WERI-Rb-1 (cell line): ENCODE measurements at regions not wholly inside any gene's neighbourhood (a gene's known extent, or its start where the extent isn't known, plus 50 kb on each side); places are given as distances from the start of the nearest gene placed in this dataset.

ENCODE experiments used
- DNase-seq: peaks from one replicate; pipeline ENCODE4 v3.0.0-alpha.2; 2020
- H3K27ac ChIP-seq: fragments of 250-450 bp; sonication (Bioruptor Pico); 2 replicates; pipeline ENCODE4 v1.5.1; 2020; ENCODE audit warnings: mild to moderate bottlenecking, moderate library complexity
- H3K27me3 ChIP-seq: fragments of 250-450 bp; sonication (Bioruptor Pico); 2 replicates; pipeline ENCODE4 v1.5.1; 2021; ENCODE audit warnings: mild to moderate bottlenecking, low read depth, moderate library complexity; ENCODE audit not compliant: insufficient read depth, severe bottlenecking
- H3K36me3 ChIP-seq: fragments of 250-450 bp; sonication (Bioruptor Pico); 2 replicates; pipeline ENCODE4 v1.5.1; 2020; ENCODE audit warnings: mild to moderate bottlenecking, moderate library complexity
- H3K4me3 ChIP-seq: 2 replicates; pipeline ENCODE4 v1.5.1; 2011; ENCODE audit warnings: low read depth, mild to moderate bottlenecking, control low read depth, low read length
- H3K9me3 ChIP-seq: fragments of 250-450 bp; sonication (Bioruptor Pico); 2 replicates; pipeline ENCODE4 v1.5.1; 2021; ENCODE audit warnings: mild to moderate bottlenecking, moderate library complexity; ENCODE audit not compliant: severe bottlenecking
- CTCF ChIP-seq: IDR thresholded peaks from 2 replicates; pipeline ENCODE4 v1.5.1; 2011; ENCODE audit warnings: low read depth, mild to moderate bottlenecking, control low read depth, inconsistent platforms, low read length

GRCh38 chr1:82718719-82719419, 918.1 kb downstream of the ADGRL2 start:
- Histone ChIP-seq H3K36me3 (no peaks in the 10 kb centered on the region), H3K4me3 (no peak overlapping the region), H3K27me3 (no peaks in the 10 kb centered on the region), H3K27ac (no peak overlapping the region), H3K9me3 (no peaks in the 10 kb centered on the region)
- no peak for TF ChIP-seq CTCF
- no peak for DNase-seq

GRCh38 chr1:82710091-82710490, 909.4 kb downstream of the ADGRL2 start:
- DNase-seq = no peak
- no peak for TF ChIP-seq CTCF
- Histone ChIP-seq H3K27ac (no peak overlapping the region), H3K27me3 (no peaks in the 10 kb centered on the region), H3K9me3 (no peaks in the 10 kb centered on the region), H3K4me3 (no peak overlapping the region), H3K36me3 (no peaks in the 10 kb centered on the region)

- Histone ChIP-seq H3K27me3 (no peaks in the 10 kb centered on the region), H3K36me3 (no peaks in the 10 kb centered on the region), H3K27ac (no peak overlapping the region), H3K9me3 (no peaks in the 10 kb centered on the region), H3K4me3 (no peak overlapping the region)
- no peak for TF ChIP-seq CTCF
- DNase-seq = no peak
Observed at GRCh38 chr1:82707681-82708080, 906.9 kb downstream of the ADGRL2 start.

- no peak overlapping the region for H3K27ac ChIP-seq
- no peak for TF ChIP-seq CTCF
- no peaks in the 10 kb centered on the region for H3K27me3 ChIP-seq
- no peaks in the 10 kb centered on the region for H3K9me3 ChIP-seq
- H3K36me3 ChIP-seq = no peaks in the 10 kb centered on the region
- no peak for DNase-seq
- H3K4me3 ChIP-seq = no peak overlapping the region
Observed at GRCh38 chr1:82706741-82707140, 906.0 kb downstream of the ADGRL2 start.

- Histone ChIP-seq H3K36me3 (no peaks in the 10 kb centered on the region), H3K4me3 (no peak overlapping the region), H3K27me3 (no peaks in the 10 kb centered on the region), H3K27ac (no peak overlapping the region), H3K9me3 (no peaks in the 10 kb centered on the region)
- no peak for DNase-seq
- TF ChIP-seq CTCF = no peak
Observed at GRCh38 chr1:82704966-82705365, 904.2 kb downstream of the ADGRL2 start.

- Histone ChIP-seq H3K9me3 (no peaks in the 10 kb centered on the region), H3K27ac (no peak overlapping the region), H3K4me3 (no peak overlapping the region), H3K36me3 (no peaks in the 10 kb centered on the region), H3K27me3 (no peaks in the 10 kb centered on the region)
- TF ChIP-seq CTCF = no peak
- DNase-seq = no peak
Observed at GRCh38 chr1:82704393-82704792, 903.7 kb downstream of the ADGRL2 start.
